ENCODE measurements at regions not wholly inside any gene's neighbourhood (a gene's known extent, or its start where the extent isn't known, plus 50 kb on each side); places are given as distances from the start of the nearest gene placed in this dataset.
"Not testable (repeated sequence)": the region's sequence is repeated elsewhere in the genome, so short reads cannot be mapped to it uniquely, and the experiment has no call there.

DNA sequence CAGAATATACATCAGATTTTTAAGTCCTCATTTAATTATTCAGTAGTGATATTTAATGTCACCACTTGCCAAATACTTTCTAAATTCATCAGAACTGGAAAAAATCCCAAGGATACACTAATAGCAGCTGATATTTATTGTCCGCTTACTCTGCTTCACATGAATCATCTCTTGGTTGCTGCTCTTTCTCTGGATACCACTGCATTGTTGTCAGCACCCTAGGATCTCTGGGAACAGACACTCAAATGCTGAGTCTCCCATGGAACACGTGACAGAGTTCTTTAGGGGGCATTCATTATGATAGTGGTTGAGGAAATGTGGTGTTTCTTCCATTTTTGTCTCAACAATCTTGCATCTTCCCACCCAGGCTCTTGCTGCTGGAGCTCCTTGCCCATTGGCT, 318.0 kb downstream of the RFPL4B start:
- no peak for FAIRE-seq

DNA sequence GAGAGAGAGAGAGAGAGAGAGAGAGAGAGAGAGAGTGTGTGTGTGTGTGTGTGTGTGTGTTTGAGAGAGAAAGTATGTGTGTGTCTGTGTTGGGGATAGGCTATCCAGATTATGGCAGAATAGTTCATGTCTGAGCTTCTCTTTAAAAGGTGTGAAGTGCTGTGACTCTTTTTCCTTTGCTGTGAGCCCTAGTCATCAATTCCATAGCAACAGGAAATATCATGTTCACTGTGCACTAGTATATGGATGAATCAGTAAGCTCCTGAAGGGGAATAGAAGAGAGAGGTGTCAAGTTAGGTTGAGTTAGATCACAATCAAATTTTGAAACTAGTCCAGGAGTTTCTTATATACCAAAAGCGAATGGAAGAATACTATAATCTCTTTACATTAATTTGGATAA, 318.7 kb downstream of the RFPL4B start:
- no peak for FAIRE-seq

DNA sequence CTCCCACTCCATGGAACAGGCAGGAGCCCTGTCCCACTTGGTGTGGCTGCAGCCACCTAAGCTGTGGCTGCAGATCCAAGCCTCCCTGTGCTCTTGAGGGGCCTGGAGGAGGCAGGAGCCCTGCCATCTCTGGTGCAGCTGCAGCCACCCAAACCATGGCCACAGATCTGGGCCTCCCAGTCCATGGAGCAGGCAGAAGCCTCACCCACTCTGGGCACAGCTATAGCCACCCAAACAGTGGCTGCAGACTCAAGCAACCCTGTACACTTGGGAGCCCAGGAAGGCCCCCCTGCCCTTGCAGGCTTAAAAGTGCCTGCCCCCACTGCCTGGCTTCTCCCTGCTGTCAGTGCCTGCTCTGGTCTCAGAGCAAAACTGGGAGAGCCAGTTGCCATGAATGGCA, 320.3 kb downstream of the RFPL4B start:
- no peak for FAIRE-seq

DNA sequence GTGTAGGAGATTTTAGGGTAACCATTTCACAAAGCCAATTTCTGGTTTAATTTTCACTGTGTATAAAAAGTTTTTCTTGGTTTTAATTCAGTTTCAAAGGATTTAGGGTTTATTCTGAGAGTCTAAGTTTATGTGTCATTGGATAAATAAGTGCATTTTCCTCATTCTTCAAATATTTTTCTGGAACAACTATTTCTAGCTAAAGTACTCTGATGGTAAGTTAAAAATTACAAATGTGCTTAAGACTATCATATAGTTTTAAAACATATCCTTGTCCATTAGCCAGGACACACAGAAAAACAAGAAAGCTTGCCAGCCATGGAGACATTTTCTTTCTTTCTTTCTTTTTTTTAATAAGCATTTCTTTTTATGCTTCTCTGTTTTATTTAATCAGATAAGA, 333.0 kb downstream of the RFPL4B start:
- FAIRE-seq = no peak

DNA sequence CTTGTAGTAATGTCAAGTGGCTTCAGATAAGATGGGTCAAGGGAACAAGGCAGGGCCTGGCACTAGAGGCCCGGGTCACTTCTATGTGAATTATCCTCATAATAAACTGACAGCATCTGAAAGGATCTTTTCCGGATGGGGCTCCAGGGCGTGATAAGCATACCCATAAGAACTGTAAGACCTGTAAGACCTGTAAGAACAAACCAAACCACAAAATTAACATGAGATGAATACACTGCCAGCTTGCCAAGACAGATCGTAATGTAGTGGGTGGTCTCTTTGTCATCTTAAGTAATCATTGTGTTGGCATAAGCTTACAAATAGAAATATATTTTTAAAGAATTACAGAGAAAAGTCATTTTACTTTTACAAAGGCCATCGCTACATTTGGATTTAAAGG, 334.9 kb downstream of the RFPL4B start:
- FAIRE-seq = no peak

DNA sequence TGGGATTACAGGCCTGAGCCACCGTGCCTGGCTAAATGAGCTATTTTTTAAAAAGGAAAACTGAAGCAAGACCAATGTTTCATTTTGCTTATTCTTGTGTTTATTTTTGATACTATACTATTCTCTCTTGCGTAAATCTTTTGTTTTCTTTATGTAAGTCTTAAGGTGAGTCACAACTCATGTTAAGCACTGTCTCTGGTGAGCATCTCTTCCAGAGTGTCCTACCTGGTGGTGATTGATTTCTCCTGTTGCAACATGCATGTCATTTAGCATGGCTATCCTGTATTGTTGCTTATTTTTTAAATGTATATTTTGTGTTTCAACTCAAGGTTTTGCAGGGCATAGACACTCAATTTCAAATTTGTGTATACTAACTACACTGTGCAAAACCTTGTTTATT, 336.0 kb downstream of the RFPL4B start:
- no peak for FAIRE-seq

DNA sequence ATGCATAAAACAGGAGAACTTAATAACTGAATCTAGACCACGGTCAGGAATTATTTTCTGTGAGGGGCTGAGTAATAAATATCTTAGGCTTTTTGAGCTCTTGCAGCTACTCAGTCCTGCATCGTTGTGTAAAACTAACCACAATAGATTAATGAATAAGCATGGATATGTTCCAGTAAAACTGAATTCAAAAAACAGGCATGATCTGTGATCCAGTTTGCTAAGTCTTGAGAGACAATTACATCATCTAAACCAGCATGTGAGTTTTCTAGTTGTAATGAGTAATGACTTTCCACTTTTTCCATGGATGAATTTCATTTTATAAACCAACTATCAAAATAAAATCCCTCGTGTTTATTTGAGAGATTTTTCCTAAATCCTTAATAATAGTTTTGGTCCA, 336.8 kb downstream of the RFPL4B start:
- no peak for FAIRE-seq

DNA sequence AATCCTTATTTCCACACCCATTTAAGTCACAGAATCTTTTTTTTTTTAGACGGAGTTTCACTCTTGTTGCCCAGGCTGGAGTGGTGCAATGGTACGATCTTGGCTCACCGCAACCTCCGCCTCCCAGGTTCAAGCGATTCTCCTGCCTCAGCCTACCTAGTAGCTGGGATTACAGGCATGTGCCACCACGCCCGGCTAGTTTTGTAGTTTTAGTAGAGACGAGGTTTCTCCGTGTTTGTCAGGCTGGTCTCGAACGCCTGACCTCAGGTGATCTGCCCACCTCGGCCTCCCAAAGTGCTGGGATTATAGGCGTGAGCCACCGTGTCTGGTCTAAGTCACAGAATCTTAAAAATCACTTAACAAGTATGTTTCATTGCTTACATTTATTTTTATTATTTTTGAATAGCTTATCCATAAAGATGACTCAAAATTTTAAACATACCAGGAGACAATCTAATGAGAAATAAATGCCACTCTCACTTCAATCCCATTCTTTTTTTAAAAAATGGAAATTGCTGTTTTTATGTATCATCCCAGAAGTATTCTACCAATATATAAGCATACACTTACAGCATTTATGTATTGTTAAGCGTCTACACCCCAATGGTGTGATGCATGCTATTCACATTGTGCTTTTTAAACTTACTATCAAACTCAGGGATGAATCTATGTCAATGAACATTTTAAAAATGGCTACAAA, 338.5 kb downstream of the RFPL4B start:
- not testable (repeated sequence) for FAIRE-seq

DNA sequence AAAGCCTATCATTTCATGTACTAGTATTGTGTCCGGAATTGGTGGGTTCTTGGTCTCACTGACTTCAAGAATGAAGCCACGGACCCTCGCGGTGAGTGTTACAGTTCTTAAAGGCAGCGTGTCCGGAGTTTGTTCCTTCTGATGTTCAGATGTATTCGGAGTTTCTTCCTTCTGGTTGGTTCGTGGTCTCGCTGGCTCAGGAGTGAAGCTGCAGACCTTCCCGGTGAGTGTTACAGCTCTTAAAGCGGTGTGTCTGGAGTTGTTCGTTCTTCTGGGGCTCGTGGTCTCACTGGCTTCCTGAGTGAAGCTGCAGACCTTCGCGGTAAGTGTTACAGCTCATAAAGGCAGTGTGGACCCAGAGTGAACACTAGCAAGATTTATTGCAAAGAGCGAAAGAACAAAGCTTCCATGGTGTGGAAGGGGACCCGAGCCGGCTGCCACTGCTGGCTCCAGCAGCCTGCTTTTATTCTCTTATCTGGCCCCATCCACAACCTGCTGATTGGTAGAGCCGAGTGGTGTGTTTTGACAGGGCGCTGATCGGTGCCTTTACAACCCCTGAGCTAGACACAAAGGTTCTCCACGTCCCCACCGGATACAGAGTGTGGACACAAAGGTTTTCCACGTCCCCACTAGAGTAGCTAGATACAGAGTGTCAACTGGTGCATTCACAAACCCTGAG, 341.5 kb downstream of the RFPL4B start:
- not testable (repeated sequence) for FAIRE-seq

DNA sequence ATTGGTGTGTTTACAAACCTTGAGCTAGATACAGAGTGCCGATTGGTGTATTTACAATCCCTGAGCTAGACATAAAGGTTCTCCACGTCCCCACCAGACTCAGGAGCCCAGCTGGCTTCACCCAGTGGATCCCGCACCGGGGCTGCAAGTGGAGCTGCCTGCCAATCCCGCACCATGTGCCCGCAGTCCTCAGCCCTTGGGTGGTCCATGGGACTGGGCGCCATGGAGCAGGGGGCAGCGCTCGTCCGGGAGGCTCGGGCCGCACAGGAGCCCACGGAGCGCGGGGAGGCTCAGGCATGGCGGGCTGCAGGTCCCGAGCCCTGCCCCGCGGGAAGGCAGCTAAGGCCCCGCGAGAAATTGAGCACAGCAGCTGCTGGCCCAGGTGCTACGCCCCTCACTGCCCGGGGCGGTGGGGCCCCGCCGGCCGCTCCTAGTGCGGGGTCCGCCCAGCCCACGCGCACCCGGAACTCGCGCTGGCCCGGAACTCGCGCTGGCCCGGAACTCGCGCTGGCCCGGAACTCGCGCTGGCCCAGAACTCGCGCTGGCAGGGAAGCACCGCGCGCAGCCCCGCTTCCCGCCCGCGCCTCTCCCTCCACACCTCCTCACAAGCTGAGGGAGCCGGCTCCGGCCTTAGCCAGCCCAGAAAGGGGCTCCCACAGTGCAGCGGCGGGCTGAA, 342.2 kb downstream of the RFPL4B start:
- not testable (repeated sequence) for FAIRE-seq

DNA sequence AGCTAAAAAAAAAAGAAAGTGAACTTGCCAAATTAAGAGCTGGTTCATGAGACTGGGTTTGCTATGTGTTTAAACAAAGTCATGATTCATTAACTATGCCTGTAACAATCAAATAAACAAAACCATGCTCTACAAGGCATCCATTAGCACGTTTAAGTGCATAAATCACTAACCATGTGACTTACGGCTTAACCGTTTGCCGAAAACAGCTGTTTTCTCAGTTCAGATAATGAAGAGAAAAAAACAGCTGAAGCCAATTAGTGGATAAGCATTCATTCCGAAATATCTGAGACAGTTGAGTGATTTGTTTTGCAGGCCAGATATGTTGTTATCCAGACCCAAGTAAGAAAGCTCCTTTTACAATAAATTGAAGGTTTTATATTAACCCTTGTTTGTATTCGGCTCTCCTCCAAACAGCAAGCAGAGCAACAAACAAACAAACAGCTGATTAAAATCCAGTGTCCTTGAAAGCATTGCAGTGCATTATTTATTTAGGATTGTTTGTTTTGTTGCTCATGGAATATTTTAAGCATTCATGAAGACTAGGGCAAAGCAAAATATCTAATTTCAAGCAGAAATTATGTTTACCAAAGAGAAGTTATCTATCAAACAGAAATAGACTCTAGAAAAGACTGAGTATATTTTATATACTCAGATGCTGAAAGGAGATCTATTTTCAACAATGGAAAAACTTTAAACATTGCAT, 343.5 kb downstream of the RFPL4B start:
- peak; percentile 80 for FAIRE-seq

DNA sequence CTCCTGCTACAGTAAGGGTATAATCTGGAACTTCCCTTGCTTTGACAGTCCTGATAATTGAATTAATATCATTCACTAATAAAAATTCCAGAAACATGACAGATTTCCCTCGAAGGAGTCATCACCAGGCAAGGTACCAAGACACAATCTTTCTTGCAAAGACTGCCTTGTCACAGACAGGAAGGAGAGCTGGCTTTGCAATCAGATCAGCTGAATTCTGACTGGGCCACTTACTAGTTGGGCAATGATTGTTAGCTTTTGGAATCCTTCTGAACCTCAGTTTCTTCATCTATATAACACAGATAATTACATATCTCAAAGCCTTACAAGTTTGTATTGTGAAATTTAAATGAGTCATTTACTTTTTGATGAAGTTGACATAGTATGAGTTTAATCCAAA, 344.2 kb downstream of the RFPL4B start:
- no peak for FAIRE-seq

DNA sequence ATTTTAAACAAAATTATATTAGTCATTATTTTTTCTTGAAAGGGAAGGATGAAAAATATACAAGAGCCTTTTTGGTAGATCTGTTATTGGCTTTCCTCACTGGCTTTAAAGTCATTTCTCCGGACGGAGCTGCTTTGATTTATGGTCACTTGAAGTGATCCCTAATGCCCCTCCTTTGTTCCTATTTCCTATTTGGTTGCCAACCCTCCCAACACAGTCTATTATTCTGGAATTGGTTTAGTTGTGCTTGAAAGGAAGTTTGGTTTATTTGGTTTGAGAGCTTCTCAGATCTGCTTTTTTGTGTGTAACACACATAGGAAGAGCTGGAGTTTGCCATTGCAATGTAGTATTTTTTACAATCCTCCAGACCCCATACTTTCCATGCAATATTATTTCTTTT, 347.9 kb downstream of the RFPL4B start:
- no peak for FAIRE-seq

DNA sequence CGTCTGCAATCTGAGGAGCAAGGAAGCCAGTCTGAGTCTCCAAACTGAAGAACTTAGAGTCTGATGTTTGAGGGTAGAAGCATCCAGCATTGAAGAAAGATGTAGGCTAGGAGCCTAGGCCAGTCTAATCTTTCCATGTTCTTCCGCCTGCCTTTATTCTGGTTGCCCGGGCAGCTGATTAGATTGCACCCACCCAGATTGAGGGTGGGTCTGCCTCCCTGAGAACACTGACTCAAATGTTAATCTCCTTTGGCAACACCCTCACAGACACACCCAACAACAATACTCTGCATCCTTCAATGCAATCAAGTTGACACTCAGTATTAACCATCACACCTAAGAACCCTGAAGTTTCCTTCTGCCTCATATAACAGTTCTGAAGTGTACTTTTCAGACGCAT, 350.1 kb downstream of the RFPL4B start:
- FAIRE-seq = no peak

DNA sequence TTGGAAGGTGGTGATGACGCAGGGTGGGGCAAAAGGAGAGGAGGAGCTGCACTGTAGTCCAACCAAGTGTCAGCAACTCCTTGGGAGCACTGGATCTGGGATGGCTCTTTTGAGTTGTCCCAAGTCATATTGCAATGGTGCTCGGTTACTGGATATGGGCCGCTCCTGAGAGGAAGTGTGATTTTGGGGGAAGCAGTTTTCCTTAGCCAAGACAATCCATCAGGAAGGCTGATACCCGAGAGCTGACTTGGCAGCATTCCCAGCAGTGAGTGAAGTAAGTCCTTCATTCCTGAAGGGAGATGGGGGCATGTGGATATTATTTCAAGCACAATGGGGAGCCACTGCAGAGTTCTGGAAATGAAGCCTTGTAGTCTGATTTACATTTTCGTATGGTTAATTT, 354.1 kb downstream of the RFPL4B start:
- no peak for FAIRE-seq

DNA sequence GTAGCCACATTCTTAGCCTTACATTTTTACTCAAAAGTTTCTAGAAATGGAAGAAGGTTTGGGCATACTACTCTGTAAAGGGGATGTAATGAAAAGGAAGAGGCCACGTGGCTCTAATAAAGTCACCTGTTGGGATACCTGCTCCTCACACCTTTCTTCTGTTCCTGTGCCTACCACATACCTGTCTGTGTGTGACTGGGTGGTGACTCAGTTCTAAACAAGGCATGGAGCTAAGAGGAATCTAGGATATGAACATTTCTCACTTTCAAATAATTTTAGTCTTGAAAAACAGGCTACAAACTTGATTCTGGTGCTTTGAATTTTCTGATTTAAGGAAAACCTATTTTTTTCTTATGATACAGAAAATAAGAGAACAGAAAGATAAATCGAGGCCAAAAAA, 363.6 kb downstream of the RFPL4B start:
- FAIRE-seq = no peak

DNA sequence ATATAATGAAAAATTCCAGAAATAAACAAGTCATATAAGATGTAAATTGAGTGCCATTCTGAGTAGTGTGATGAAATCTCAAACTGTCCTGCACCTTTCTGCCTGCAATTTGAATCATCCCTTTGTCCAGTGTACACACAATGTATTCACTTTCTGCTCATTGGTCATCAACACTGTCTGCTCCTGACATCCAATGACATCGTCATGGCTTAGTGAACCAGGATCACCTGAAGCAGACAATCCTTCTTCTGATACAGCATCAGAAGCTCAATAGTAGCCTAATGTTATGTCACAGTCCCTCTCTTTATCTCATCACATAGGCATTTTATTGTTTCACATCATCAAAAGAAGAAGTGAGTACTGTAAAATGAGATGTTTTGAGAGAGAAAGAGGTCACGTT, 366.3 kb downstream of the RFPL4B start:
- FAIRE-seq = no peak

DNA sequence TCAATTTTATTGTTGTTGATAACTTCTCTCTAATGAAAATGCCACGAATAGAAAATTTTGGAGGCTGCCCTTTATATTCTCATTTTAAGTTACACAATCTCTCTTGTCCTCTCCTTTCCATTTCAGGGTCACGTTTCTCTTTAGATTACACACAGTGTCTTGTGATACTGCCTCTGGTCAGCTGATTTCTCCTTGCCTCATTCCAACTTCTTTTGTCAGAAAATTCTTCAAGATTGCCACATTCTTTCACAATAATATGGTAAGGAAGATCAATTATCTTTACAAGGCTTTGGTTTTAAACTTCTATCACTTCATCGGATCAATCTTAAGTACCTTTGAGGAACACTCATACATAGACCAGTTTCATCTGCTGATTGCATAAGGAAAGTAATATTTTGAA, 370.3 kb downstream of the RFPL4B start:
- no peak for FAIRE-seq

DNA sequence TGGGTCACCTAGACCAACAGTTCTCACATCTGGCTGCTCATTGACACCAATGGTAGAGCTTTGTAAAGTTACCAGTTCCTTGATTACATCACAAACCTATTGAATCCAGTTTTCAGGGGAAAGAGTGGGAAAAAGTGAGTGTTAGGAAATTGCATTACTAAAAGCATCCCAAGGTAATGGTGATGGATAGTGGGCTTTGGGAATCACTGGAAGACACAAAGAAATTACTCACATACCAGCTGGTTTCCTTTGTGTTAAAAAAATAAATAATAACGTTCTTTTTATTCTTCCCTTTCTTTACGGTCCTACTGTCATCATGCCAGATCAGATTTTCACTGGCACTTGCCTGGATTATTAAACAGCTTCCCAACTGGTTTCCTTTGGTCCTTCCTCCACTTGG, 370.7 kb downstream of the RFPL4B start:
- FAIRE-seq = no peak

DNA sequence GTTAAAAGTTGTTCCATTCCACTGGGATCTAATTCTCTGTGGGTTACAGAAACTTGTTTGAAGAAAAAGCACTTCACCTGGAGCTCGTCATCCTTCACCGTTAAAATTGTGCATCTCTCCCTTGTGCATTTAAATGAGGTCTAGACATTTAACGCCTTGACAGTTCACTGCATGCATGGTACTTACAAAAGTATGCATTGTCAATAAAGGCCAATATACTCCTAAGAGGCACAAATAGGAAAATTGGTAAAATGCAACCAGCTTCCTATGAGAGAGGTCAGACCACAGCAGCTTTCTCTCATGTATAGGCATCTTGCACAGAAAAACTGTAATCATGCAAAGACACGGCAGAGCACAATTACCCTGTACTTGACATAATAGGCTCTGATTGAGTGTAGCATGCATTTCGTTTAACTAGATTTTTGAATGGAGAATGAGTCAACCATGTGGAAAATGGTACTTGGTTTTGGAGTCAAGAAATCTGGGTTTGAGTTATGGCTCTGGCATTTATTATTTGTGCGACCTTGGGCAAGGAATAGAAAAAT, 378.5 kb downstream of the RFPL4B start:
- no peak for FAIRE-seq

DNA sequence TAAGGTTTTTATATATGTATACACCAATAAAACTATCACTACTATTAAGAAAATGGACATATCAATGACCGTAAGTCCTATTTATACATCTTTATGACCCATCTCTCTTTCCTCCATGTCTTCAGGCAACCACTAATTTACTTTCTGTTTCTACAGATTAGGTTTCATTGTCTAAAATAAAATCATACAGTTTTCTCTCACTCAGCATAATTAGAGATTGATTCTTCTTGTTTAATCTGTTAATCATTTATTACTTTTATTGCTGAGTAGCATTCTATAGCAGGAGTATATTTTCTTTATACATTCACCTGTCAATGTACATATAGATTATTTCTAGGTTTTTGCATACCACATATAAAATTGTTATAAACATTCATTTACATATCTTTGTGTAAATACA, 388.0 kb downstream of the RFPL4B start:
- no peak for FAIRE-seq

DNA sequence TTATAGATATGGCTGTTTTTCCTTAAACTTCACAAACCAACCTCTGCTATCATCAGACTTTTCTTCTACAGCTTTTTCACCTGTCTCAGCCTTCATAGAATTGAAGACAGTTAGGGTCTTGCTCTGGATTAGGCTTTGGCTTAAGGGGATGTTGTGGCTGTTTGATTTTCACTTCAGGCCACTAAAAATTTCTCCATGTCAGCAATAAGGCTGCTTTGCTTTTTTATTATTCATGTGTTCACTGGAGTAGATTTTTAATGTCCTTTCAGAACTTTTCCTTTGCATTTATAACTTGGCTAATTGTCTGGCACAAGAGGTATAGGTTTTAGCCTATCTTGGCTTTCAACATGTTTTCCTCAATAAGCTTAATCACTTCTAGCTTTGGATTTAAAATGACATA, 392.6 kb downstream of the RFPL4B start:
- FAIRE-seq = no peak

DNA sequence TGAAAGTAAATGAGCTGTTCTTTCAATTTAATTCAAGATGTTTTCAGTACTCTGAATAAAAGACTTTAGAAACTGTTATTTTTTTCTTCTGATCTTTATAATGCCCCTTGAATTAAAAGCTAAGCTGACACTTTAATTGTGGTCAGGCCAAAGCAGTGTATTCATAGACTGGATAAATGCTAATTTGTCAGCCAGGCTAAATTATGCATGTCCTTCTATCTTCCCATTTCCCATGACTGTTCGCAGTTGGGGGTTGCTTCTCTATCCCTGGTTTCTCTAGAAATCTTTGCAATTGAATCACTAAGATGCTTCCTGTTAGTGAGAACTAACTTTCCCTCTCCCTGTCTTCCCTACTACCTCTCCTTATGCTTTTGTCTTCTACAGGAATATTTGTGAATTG, 396.2 kb downstream of the RFPL4B start:
- FAIRE-seq = no peak
